KOPT-K1 (cell line): ENCODE measurements at regions not wholly inside any gene's neighbourhood (a gene's known extent, or its start where the extent isn't known, plus 50 kb on each side); places are given as distances from the start of the nearest gene placed in this dataset.
A peak's percentile ranks its signal among the peaks of the same experiment; 100 is the strongest.
"Not testable (repeated sequence)": the region's sequence is repeated elsewhere in the genome, so short reads cannot be mapped to it uniquely, and the experiment has no call there.

ENCODE experiments used
- H3K27ac ChIP-seq: fragments of 200-600 bp; sonication (generic); 2 replicates; pipeline ENCODE4 v1.5.1; 2016; ENCODE audit warnings: antibody characterized with exemption, mild to moderate bottlenecking, low read depth, low read length; ENCODE audit not compliant: poor library complexity, severe bottlenecking
- H3K36me3 ChIP-seq: fragments of 200-600 bp; sonication (generic); 2 replicates; pipeline ENCODE4 v1.5.1; 2017; ENCODE audit warnings: antibody characterized with exemption, mild to moderate bottlenecking, low read length, moderate library complexity; ENCODE audit not compliant: insufficient read depth
- H3K9me3 ChIP-seq: fragments of 200-600 bp; sonication (generic); 2 replicates; pipeline ENCODE4 v1.5.1; 2017; ENCODE audit warnings: antibody characterized with exemption, low read length, mild to moderate bottlenecking; ENCODE audit not compliant: insufficient read depth, poor library complexity, severe bottlenecking

DNA sequence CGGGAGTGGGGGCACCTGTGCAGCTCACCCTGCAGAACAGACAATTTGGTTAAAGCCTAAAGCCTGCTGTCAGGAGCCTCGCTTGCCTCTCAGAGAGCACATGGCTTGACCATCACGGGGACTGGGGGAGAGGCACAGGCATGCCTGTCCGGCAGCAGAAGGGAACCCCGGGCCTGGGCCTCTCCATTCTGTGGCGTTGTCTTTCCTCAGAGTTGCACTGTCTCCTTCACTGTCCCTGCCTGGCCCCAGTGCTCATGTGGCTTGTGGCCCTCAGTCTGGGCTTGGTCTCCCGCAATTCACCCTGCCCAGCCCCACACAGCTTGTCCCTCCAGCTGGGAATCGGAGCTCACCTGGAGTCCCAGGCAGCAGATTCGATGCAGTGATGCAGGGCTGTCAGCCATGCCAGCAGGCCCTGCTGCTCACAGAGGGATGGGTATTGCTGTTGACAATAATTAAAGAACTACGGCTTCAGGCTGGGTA lies 189.9 kb downstream of the SEC14L1 start:
- no peaks in the 10 kb centered on the region for H3K36me3 ChIP-seq
- no peaks in the 10 kb centered on the region for H3K9me3 ChIP-seq
- H3K27ac ChIP-seq, result no peak overlapping the region

GRCh38 chr17:77331301-77331864 lies 190.6 kb downstream of the SEC14L1 start:
- Histone ChIP-seq H3K36me3 (no peaks in the 10 kb centered on the region), H3K27ac (peak overlapping the region; percentile 74), H3K9me3 (peaks cover under 1% of the 10 kb centered on the region)

DNA sequence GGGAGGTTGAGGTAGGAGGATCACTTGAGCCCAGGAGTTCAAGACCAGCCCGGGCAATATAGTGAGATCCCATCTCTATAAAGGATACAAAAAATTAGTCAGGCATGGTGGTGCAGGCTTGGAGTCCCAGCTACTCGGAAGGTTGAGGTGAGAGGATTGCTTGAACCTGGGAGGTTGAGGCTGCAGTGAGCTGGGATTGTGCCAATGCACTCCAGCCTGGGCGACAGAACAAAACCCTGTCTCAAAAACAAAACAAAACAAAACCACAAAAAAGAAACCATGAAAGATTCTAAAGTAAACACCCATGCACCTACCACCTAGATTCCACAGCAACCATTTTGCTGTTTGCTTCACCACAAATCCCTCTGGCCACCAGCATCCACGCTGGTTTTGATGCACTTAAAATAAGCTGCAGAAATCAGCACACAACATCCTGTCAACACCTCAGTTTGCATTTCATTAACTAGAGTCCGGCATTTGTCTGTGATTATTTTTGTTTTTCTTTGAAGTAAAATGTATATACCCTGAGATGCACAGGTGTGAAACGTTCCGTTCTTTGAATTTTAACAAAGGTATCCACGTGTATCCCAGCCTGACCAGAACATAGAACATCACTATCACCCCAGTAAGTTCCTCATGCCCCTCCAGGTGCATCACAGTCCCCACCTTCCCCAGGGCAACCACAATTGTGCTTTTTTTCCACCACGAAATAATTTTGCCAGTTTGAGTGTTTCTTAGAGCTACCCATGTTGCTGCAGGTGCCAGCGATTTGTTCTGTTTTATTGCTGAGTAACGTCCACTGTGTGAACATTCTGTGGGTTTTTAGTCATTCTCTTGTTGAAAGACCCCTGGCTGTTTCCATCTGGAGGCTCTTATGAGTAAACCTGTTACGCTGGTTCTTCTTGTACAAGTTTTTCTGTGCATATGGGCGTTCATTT lies 191.5 kb downstream of the SEC14L1 start:
- Histone ChIP-seq H3K36me3 (no peaks in the 10 kb centered on the region), H3K9me3 (peaks cover 10% of the 10 kb centered on the region), H3K27ac (peak overlapping the region; percentile 74)

DNA sequence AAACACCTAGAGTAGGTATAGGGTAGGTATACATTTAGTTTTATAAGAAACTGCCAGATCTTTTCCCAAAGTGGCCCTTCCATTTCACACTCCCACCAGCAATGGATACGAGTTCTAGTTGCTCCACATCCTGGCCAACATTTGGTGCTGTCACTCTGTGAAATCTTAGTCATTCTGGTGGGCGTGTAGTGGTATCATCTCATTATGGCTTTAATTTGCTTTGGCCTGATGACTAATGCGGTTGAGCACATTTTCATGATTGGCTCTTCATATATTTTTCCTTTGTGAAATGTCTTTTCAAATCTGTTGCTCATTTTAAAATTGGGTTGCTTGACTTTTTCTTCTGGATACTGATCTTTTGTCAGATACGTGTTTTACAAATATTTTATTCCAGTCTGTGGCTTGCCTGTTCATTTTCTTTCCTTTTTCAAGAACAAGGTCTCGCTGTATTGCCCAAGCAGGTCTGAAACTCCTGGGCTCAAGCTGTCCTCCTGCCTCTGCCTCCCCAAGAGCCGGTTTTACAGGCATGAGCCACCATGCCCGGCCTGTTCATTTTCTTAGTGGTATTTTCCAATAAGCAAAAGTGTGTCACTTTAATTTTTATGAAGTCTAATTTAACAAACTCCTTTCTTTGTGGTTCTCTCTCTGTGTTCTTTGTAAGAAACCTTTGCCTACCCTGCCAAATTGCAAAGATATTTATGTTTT lies 192.4 kb downstream of the SEC14L1 start:
- H3K9me3 ChIP-seq, result peaks cover 15% of the 10 kb centered on the region
- no peaks in the 10 kb centered on the region for H3K36me3 ChIP-seq
- peak overlapping the region; percentile 74 for H3K27ac ChIP-seq

GRCh38 chr17:77337150-77337549 lies 196.4 kb downstream of the SEC14L1 start:
- Histone ChIP-seq H3K9me3 (peaks cover 15% of the 10 kb centered on the region), H3K36me3 (no peaks in the 10 kb centered on the region), H3K27ac (no peak overlapping the region)

- Histone ChIP-seq H3K36me3 (no peaks in the 10 kb centered on the region), H3K9me3 (peaks cover 23% of the 10 kb centered on the region), H3K27ac (peak overlapping the region; percentile 11)
Measured at GRCh38 chr17:77341069-77341541, 200.3 kb downstream of the SEC14L1 start.

- H3K27ac ChIP-seq, result peak overlapping the region; percentile 76
- H3K9me3 ChIP-seq, result peaks cover 10% of the 10 kb centered on the region
- H3K36me3 ChIP-seq, result not testable (repeated sequence)
Measured at GRCh38 chr17:77342656-77342990, 201.9 kb downstream of the SEC14L1 start.

- Histone ChIP-seq H3K9me3 (peaks cover 8% of the 10 kb centered on the region), H3K36me3 (no peaks in the 10 kb centered on the region), H3K27ac (peak overlapping the region; percentile 76)
Measured at GRCh38 chr17:77343031-77343800, 202.4 kb downstream of the SEC14L1 start.

- Histone ChIP-seq H3K27ac (peak overlapping the region; percentile 76), H3K36me3 (no peaks in the 10 kb centered on the region), H3K9me3 (peaks cover 8% of the 10 kb centered on the region)
Measured at GRCh38 chr17:77344038-77344437, 203.3 kb downstream of the SEC14L1 start.

- peaks cover 8% of the 10 kb centered on the region for H3K9me3 ChIP-seq
- H3K27ac ChIP-seq, result peak overlapping the region; percentile 23
- H3K36me3 ChIP-seq, result no peaks in the 10 kb centered on the region
Measured at GRCh38 chr17:77345260-77345910, 204.6 kb downstream of the SEC14L1 start.

- no peak overlapping the region for H3K27ac ChIP-seq
- H3K36me3 ChIP-seq, result no peaks in the 10 kb centered on the region
- peaks cover 8% of the 10 kb centered on the region for H3K9me3 ChIP-seq
Measured at GRCh38 chr17:77346765-77347164, 206.0 kb downstream of the SEC14L1 start.

- Histone ChIP-seq H3K36me3 (no peaks in the 10 kb centered on the region), H3K9me3 (peaks cover 8% of the 10 kb centered on the region), H3K27ac (no peak overlapping the region)
Measured at GRCh38 chr17:77347544-77347943, 206.8 kb downstream of the SEC14L1 start.

DNA sequence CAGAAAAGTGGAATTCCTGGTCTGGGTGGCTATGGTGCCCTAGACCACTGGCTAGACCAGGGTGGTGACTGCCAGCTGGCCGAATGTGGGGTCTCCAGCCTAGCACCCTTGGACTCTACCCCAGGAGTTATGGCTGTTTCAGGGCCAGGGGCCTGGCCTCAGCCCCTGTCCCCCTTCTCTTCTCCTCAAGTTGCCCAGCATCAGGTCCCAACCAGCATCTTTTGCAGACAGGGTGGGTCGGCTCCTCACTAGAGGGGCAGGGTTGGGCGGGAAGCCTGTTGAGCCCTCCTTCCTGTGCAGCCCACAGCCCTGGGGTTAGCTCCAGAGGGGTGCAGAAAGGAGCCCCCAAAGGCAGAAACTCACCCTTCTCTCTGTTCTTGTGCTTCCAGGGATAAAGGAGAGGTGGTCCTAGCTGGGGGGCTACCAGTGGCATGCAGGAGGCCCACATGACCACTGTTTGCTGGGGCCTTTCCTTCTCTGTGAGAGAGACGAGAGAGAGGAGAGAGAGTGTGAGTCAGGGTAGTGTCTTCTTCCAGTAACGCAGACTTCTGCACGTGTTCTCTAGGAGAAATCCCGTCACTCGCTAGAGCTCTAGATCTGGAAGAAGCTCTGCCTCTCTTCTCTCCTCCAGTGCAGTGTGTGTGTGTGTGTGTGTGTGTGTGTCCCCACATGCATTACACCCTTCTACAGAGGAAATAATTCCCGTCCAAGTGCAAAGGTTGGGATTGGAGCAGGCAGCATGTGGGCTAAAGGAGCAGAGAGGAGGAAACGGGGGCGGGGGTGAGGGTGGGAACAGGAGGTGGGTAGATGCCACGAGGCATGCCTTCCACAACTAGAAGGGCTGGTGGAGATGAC lies 209.4 kb downstream of the SEC14L1 start:
- Histone ChIP-seq H3K9me3 (no peaks in the 10 kb centered on the region), H3K36me3 (no peaks in the 10 kb centered on the region), H3K27ac (peak overlapping the region; percentile 42)
